Body of pancreas (tissue), 4 donors: ENCODE measurements at regions not wholly inside any gene's neighbourhood (a gene's known extent, or its start where the extent isn't known, plus 50 kb on each side); places are given as distances from the start of the nearest gene placed in this dataset.

ENCODE experiments used
- CTCF ChIP-seq, 7 experiments: fragments of 450-650 bp in 4 of 7; fragments of 200-600 bp in 3 of 7; sonication (generic) in 3 of 7; IDR thresholded peaks; one replicate each; pipeline ENCODE4 v1.5.1; 2016 to 2019; ENCODE audit warnings: antibody characterized with exemption in 7 of 7
- POLR2A ChIP-seq, 3 donors: fragments of 450-650 bp; IDR thresholded peaks; one replicate each; pipeline ENCODE4 v1.6.1; 2016; ENCODE audit warnings: antibody characterized with exemption in 3 of 3, mild to moderate bottlenecking in 2 of 3

- TF ChIP-seq CTCF (IDR thresholded peaks at IDR 0.05) (no peak), POLR2A (IDR thresholded peaks at IDR 0.05) (no peak)
Observed at GRCh38 chr10:109115179-109115578, 808.1 kb downstream of the XPNPEP1 start.
